NCI-H1105 treated with DMSO at 0.1 percent for 48 hours (cell line): ENCODE measurements at regions not wholly inside any gene's neighbourhood (a gene's known extent, or its start where the extent isn't known, plus 50 kb on each side); places are given as distances from the start of the nearest gene placed in this dataset.

Experiments used
- DNase-seq: peaks from one replicate; lab custom pipeline; 2025; lab: John Stamatoyannopoulos, UW

GRCh38 chr2:172153156-172153555 lies 50.5 kb upstream of the DLX2 start:
- no peak for DNase-seq

GRCh38 chr2:172153757-172154156 lies 51.1 kb upstream of the DLX2 start:
- DNase-seq, result no peak

- no peak for DNase-seq
Observed at GRCh38 chr2:172155752-172156151, 53.1 kb upstream of the DLX2 start.

- DNase-seq, result no peak
Observed at GRCh38 chr2:172160839-172161238, 58.1 kb upstream of the DLX2 start.

GRCh38 chr2:172162225-172162733 lies 59.6 kb upstream of the DLX2 start:
- DNase-seq, result no peak

GRCh38 chr2:172162739-172163336 lies 60.1 kb upstream of the DLX2 start:
- no peak for DNase-seq

GRCh38 chr2:172168917-172169346 lies 66.2 kb upstream of the DLX2 start:
- DNase-seq, result no peak

- no peak for DNase-seq
Observed at GRCh38 chr2:172169611-172170010, 66.9 kb upstream of the DLX2 start.

- DNase-seq, result peak; percentile 56
Observed at GRCh38 chr2:172172513-172173173, 69.9 kb upstream of the DLX2 start.

- no peak for DNase-seq
Observed at GRCh38 chr2:172173174-172173706, 70.5 kb upstream of the DLX2 start.

- no peak for DNase-seq
Observed at GRCh38 chr2:172177581-172177980, 74.9 kb upstream of the DLX2 start.

GRCh38 chr2:172177996-172178395 lies 75.3 kb upstream of the DLX2 start:
- DNase-seq, result no peak

GRCh38 chr2:172179045-172179701 lies 76.5 kb upstream of the DLX2 start:
- DNase-seq, result no peak

- no peak for DNase-seq
Observed at GRCh38 chr2:172181840-172182239, 79.1 kb upstream of the DLX2 start.

GRCh38 chr2:172182624-172183023 lies 79.9 kb upstream of the DLX2 start:
- no peak for DNase-seq

- DNase-seq, result no peak
Observed at GRCh38 chr2:172193331-172194089, 90.8 kb upstream of the DLX2 start.

GRCh38 chr2:172195836-172196376 lies 93.2 kb upstream of the DLX2 start:
- no peak for DNase-seq

- DNase-seq, result no peak
Observed at GRCh38 chr2:172196768-172197431, 94.2 kb upstream of the DLX2 start.

- no peak for DNase-seq
Observed at GRCh38 chr2:172198361-172198760, 95.7 kb upstream of the DLX2 start.

GRCh38 chr2:172198908-172199307 lies 96.2 kb upstream of the DLX2 start:
- no peak for DNase-seq

GRCh38 chr2:172200495-172201085 lies 97.9 kb upstream of the DLX2 start:
- DNase-seq, result no peak
